Pancreas (tissue), 10 donors: ENCODE measurements at regions not wholly inside any gene's neighbourhood (a gene's known extent, or its start where the extent isn't known, plus 50 kb on each side); places are given as distances from the start of the nearest gene placed in this dataset.

Source experiments
- ATAC-seq, 4 donors: fragments of 200-7000 bp; cut with Tn5 transposase; one replicate each; pipeline versions ENCODE4 v1.8.0 to v1.9.1; 2020; ENCODE audit warnings: mild to moderate bottlenecking in 4 of 4, moderate library complexity in 4 of 4
- DNase-seq, 6 donors: peaks; one replicate each; pipeline ENCODE4 v3.0.0-alpha.2; 2020
- FAIRE-seq: peaks from 2 replicates; lab custom pipeline; 2012; peaks lifted over from hg19 to GRCh38; lab: Jason Lieb, UNC
- H3K27ac ChIP-seq, 4 donors: fragments of 200-600 bp; sonication (generic); 1 replicate in 3 of 4; 2 replicates in 1 of 4; pipeline versions ENCODE4 v1.5.0 to v1.8.0; 2020
- H3K27me3 ChIP-seq, 4 donors: fragments of 200-600 bp; one replicate each; pipeline ENCODE4 v1.8.0; 2021
- H3K36me3 ChIP-seq, 3 donors: fragments of 200-600 bp; sonication (generic) in 1 of 3; one replicate each; pipeline versions ENCODE4 v1.5.0 to v1.8.0; 2020 to 2021
- H3K4me1 ChIP-seq, 3 donors: fragments of 200-600 bp; one replicate each; pipeline ENCODE4 v1.8.0; 2021
- H3K4me3 ChIP-seq, 4 donors: fragments of 200-600 bp; sonication (generic) in 2 of 4; one replicate each; pipeline versions ENCODE4 v1.5.0 to v1.8.0; 2020 to 2021
- H3K9me3 ChIP-seq, 4 donors: fragments of 200-600 bp; one replicate each; pipeline ENCODE4 v1.8.0; 2021
- WGBS, 2 donors: extraction: QIAGEN DNeasy Blood & Tissue Kit; methylation state at CpG; one replicate each; pipeline ENCODE4 v1.1.7; 2013; 5-methylcytosine and 5-hydroxymethylcytosine counted together
- intact Hi-C, 3 donors: fragments of 100-400 bp; cut with DNase I; formaldehyde crosslinking; loops; one replicate each; pipeline versions ENCODE4 v1.11.1 to v1.14.2; 2022
- TF ChIP-seq, protein P1 (sequence below), 4 donors: fragments of 200-600 bp; sonication (generic) in 3 of 4; IDR thresholded peaks; one replicate each; pipeline versions ENCODE4 v1.5.0 to v1.8.0; 2021; ENCODE audit warnings: antibody characterized with exemption in 4 of 4
- donor health status: healthy with polysubstance abuse.
- donor health status: DM: no; HTN: no; CAD: no; lungs with moderate emphysema.
- donor health status: DM: no; HTN: no; CAD: no.
- donor health status: control.
- donor health status: control.
- donor health status: Bipolar disorder and iron deficiency.
- donor health status: DM: yes; HTN: yes; CAD: no.
- donor health status: DM: no; HTN: no; CAD: no.
- donor health status: DM: no; HTN: no; CAD: no.
- donor health status: DM: yes; HTN: yes; CAD: no.

DNA sequence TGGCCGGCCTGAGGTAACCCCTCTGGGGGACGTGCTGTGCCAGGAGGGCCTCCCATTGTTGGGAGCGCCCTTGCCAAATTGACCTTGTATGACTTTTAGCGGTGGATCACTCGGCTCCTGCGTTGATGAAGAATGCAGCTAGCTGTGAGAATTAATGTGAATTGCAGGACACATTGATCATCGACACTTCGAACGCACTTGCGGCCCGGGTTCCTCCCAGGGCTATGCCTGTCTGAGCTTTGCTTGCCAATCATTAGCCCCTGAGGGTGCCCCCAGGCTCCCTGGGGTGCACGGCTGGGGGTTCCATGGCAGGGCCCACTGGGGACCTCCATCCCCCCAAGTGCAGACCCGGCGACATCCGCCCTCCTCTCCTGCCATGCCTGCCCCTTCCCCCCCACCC is 672.4 kb downstream of the TSPY10 start:
- intact Hi-C loops = no loop called here
- no peaks in the 10 kb centered on the region for H3K36me3 ChIP-seq
- DNase-seq (peak in 2 of 6 donors; percentile 22 to 42), FAIRE-seq (peak; percentile 99), ATAC-seq (no peak)
- H3K4me3 ChIP-seq = no peak overlapping the region
- no peaks in the 10 kb centered on the region for H3K9me3 ChIP-seq
- H3K4me1 ChIP-seq = no peaks in the 10 kb centered on the region
- no peak overlapping the region for H3K27ac ChIP-seq
- no peaks in the 10 kb centered on the region for H3K27me3 ChIP-seq
- 29 to 76% methylated on average over 5 to 13 of the region's 15 CpGs for WGBS, 2 donors
- TF ChIP-seq, protein P1, sequence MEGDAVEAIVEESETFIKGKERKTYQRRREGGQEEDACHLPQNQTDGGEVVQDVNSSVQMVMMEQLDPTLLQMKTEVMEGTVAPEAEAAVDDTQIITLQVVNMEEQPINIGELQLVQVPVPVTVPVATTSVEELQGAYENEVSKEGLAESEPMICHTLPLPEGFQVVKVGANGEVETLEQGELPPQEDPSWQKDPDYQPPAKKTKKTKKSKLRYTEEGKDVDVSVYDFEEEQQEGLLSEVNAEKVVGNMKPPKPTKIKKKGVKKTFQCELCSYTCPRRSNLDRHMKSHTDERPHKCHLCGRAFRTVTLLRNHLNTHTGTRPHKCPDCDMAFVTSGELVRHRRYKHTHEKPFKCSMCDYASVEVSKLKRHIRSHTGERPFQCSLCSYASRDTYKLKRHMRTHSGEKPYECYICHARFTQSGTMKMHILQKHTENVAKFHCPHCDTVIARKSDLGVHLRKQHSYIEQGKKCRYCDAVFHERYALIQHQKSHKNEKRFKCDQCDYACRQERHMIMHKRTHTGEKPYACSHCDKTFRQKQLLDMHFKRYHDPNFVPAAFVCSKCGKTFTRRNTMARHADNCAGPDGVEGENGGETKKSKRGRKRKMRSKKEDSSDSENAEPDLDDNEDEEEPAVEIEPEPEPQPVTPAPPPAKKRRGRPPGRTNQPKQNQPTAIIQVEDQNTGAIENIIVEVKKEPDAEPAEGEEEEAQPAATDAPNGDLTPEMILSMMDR (IDR thresholded peaks at IDR 0.05) = no peak
